Gastrocnemius medialis (tissue), 4 donors: ENCODE measurements at regions not wholly inside any gene's neighbourhood (a gene's known extent, or its start where the extent isn't known, plus 50 kb on each side); places are given as distances from the start of the nearest gene placed in this dataset.

Experiments used
- POLR2A ChIP-seq, 2 donors: fragments of 450-650 bp; IDR thresholded peaks; one replicate each; pipeline ENCODE4 v1.6.1; 2017; ENCODE audit warnings: antibody characterized with exemption in 2 of 2, mild to moderate bottlenecking in 2 of 2, moderate library complexity in 2 of 2
- TF ChIP-seq, protein P1 (sequence below), 5 experiments: fragments of 450-650 bp in 3 of 5; fragments of 200-600 bp in 2 of 5; sonication (generic) in 2 of 5; IDR thresholded peaks in 4 of 5; conservative IDR thresholded peaks in 1 of 5; 1 replicate in 4 of 5; 2 replicates in 1 of 5; pipeline ENCODE4 v1.5.1; 2016 to 2019; ENCODE audit warnings: antibody characterized with exemption in 5 of 5, mild to moderate bottlenecking in 3 of 5, moderate library complexity in 3 of 5

DNA sequence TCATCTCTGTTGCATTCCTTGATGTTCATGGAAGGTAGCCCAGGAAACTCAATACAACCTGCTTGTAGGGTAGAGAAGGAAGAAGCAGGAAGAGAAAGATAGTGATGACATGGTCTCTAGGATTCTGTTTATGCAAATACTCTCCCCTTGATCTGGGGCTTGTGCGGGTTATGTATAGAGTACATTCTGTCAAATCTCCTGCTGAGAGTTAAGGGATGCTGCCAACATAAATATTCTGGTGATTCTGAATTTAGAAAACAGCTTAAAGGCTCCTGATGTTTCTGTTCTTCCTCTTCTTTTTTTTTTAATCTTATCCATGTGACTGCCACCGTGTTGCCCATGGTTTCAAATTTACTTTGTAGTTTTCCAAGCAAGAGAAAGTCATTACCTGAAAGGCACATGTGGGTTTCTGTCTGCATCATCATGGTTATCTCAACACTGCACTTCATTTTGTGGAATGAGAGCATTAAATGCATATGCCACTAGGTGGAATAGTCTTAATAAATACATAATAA lies 150.6 kb downstream of the RPS12 start:
- TF ChIP-seq, protein P1, sequence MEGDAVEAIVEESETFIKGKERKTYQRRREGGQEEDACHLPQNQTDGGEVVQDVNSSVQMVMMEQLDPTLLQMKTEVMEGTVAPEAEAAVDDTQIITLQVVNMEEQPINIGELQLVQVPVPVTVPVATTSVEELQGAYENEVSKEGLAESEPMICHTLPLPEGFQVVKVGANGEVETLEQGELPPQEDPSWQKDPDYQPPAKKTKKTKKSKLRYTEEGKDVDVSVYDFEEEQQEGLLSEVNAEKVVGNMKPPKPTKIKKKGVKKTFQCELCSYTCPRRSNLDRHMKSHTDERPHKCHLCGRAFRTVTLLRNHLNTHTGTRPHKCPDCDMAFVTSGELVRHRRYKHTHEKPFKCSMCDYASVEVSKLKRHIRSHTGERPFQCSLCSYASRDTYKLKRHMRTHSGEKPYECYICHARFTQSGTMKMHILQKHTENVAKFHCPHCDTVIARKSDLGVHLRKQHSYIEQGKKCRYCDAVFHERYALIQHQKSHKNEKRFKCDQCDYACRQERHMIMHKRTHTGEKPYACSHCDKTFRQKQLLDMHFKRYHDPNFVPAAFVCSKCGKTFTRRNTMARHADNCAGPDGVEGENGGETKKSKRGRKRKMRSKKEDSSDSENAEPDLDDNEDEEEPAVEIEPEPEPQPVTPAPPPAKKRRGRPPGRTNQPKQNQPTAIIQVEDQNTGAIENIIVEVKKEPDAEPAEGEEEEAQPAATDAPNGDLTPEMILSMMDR (IDR thresholded peaks at IDR 0.05 in 4 of 5, conservative IDR thresholded peaks at IDR 0.05 in 1 of 5), result no peak
- TF ChIP-seq POLR2A (IDR thresholded peaks at IDR 0.05), result no peak
